Duodenal mucosa (tissue), 2 donors: ENCODE measurements at regions not wholly inside any gene's neighbourhood (a gene's known extent, or its start where the extent isn't known, plus 50 kb on each side); places are given as distances from the start of the nearest gene placed in this dataset.

Experiments
- H3K27ac ChIP-seq: one replicate; pipeline ENCODE4 v1.7.0; 2013; ENCODE audit warnings: low read depth, low read length
- H3K27me3 ChIP-seq, 2 donors: one replicate each; pipeline ENCODE4 v1.7.0; 2013; ENCODE audit warnings: low read length in 2 of 2, control low read depth in 1 of 2; ENCODE audit not compliant: insufficient read depth in 2 of 2, control insufficient read depth in 1 of 2
- H3K36me3 ChIP-seq, 2 donors: one replicate each; pipeline ENCODE4 v1.7.0; 2013; ENCODE audit warnings: low read length in 2 of 2, control low read depth in 1 of 2; ENCODE audit not compliant: insufficient read depth in 2 of 2, control insufficient read depth in 1 of 2
- H3K4me1 ChIP-seq, 2 donors: one replicate each; pipeline ENCODE4 v1.7.0; 2013; ENCODE audit warnings: low read length in 2 of 2, control low read depth in 1 of 2; ENCODE audit not compliant: insufficient read depth in 2 of 2, control insufficient read depth in 1 of 2
- H3K4me3 ChIP-seq, 2 donors: one replicate each; pipeline ENCODE4 v1.7.0; 2013; ENCODE audit warnings: low read length in 2 of 2, low read depth in 1 of 2
- H3K9ac ChIP-seq, 2 donors: one replicate each; pipeline ENCODE4 v1.7.0; 2013; ENCODE audit warnings: low read length in 2 of 2, low read depth in 1 of 2
- H3K9me3 ChIP-seq, 2 donors: one replicate each; pipeline ENCODE4 v1.7.0; 2013; ENCODE audit warnings: low read length in 2 of 2, control low read depth in 1 of 2; ENCODE audit not compliant: control insufficient read depth in 1 of 2

- Histone ChIP-seq H3K27ac (no peak overlapping the region), H3K36me3 (no peaks in the 10 kb centered on the region), H3K27me3 (no peaks in the 10 kb centered on the region), H3K9ac (no peak overlapping the region), H3K4me3 (no peak overlapping the region), H3K9me3 (no peaks in the 10 kb centered on the region), H3K4me1 (no peaks in the 10 kb centered on the region)
Measured at GRCh38 chr18:25704494-25704893, 352.5 kb upstream of the ZNF521 start.

- Histone ChIP-seq H3K9me3 (no peaks in the 10 kb centered on the region), H3K4me1 (no peaks in the 10 kb centered on the region), H3K36me3 (no peaks in the 10 kb centered on the region), H3K27ac (no peak overlapping the region), H3K27me3 (no peaks in the 10 kb centered on the region), H3K4me3 (no peak overlapping the region), H3K9ac (no peak overlapping the region)
Measured at GRCh38 chr18:25704071-25704470, 352.1 kb upstream of the ZNF521 start.

GRCh38 chr18:25701821-25702220 is 349.9 kb upstream of the ZNF521 start:
- Histone ChIP-seq H3K36me3 (no peaks in the 10 kb centered on the region), H3K27ac (no peak overlapping the region), H3K9ac (no peak overlapping the region), H3K4me3 (no peak overlapping the region), H3K27me3 (no peaks in the 10 kb centered on the region), H3K9me3 (no peaks in the 10 kb centered on the region), H3K4me1 (no peaks in the 10 kb centered on the region)

GRCh38 chr18:25686960-25687500 is 335.1 kb upstream of the ZNF521 start:
- Histone ChIP-seq H3K36me3 (no peaks in the 10 kb centered on the region), H3K27ac (no peak overlapping the region), H3K4me3 (no peak overlapping the region), H3K27me3 (no peaks in the 10 kb centered on the region), H3K9me3 (no peaks in the 10 kb centered on the region), H3K4me1 (no peaks in the 10 kb centered on the region), H3K9ac (no peak overlapping the region)

GRCh38 chr18:25685088-25685487 is 333.1 kb upstream of the ZNF521 start:
- H3K4me3 ChIP-seq: no peak overlapping the region
- no peaks in the 10 kb centered on the region for H3K4me1 ChIP-seq
- no peaks in the 10 kb centered on the region for H3K36me3 ChIP-seq

GRCh38 chr18:25679491-25679890 is 327.5 kb upstream of the ZNF521 start:
- no peaks in the 10 kb centered on the region for H3K9me3 ChIP-seq
- no peaks in the 10 kb centered on the region for H3K27me3 ChIP-seq
- H3K36me3 ChIP-seq: no peaks in the 10 kb centered on the region
- no peak overlapping the region for H3K4me3 ChIP-seq
- H3K27ac ChIP-seq: no peak overlapping the region
- H3K4me1 ChIP-seq: no peaks in the 10 kb centered on the region
- no peak overlapping the region for H3K9ac ChIP-seq

More at GRCh38 chr18:25685088-25685487, 333.1 kb upstream of the ZNF521 start:
- Histone ChIP-seq H3K27me3 (no peaks in the 10 kb centered on the region), H3K27ac (no peak overlapping the region), H3K9ac (no peak overlapping the region), H3K9me3 (no peaks in the 10 kb centered on the region)

- H3K27ac ChIP-seq: no peak overlapping the region
- no peak overlapping the region for H3K9ac ChIP-seq
- H3K4me3 ChIP-seq: no peak overlapping the region
Measured at GRCh38 chr18:25678221-25678620, 326.3 kb upstream of the ZNF521 start.

GRCh38 chr18:25675123-25675850 is 323.3 kb upstream of the ZNF521 start:
- no peak overlapping the region for H3K9ac ChIP-seq
- H3K4me3 ChIP-seq: no peak overlapping the region
- H3K27me3 ChIP-seq: no peaks in the 10 kb centered on the region
- no peaks in the 10 kb centered on the region for H3K9me3 ChIP-seq
- no peaks in the 10 kb centered on the region for H3K4me1 ChIP-seq
- H3K36me3 ChIP-seq: no peaks in the 10 kb centered on the region
- H3K27ac ChIP-seq: no peak overlapping the region

More at GRCh38 chr18:25678221-25678620, 326.3 kb upstream of the ZNF521 start:
- H3K27me3 ChIP-seq: no peaks in the 10 kb centered on the region
- H3K36me3 ChIP-seq: no peaks in the 10 kb centered on the region
- no peaks in the 10 kb centered on the region for H3K9me3 ChIP-seq
- H3K4me1 ChIP-seq: no peaks in the 10 kb centered on the region

- no peak overlapping the region for H3K27ac ChIP-seq
- H3K27me3 ChIP-seq: no peaks in the 10 kb centered on the region
- H3K9me3 ChIP-seq: no peaks in the 10 kb centered on the region
- no peak overlapping the region for H3K4me3 ChIP-seq
- H3K9ac ChIP-seq: no peak overlapping the region
- no peaks in the 10 kb centered on the region for H3K36me3 ChIP-seq
- H3K4me1 ChIP-seq: no peaks in the 10 kb centered on the region
Measured at GRCh38 chr18:25674183-25674582, 322.2 kb upstream of the ZNF521 start.

GRCh38 chr18:25672490-25672889 is 320.5 kb upstream of the ZNF521 start:
- Histone ChIP-seq H3K9me3 (no peaks in the 10 kb centered on the region), H3K27me3 (no peaks in the 10 kb centered on the region), H3K36me3 (no peaks in the 10 kb centered on the region), H3K4me1 (no peaks in the 10 kb centered on the region), H3K4me3 (no peak overlapping the region), H3K27ac (no peak overlapping the region), H3K9ac (no peak overlapping the region)
